ENCODE measurements at regions not wholly inside any gene's neighbourhood (a gene's known extent, or its start where the extent isn't known, plus 50 kb on each side); places are given as distances from the start of the nearest gene placed in this dataset.
A peak's percentile ranks its signal among the peaks of the same experiment; 100 is the strongest.

GRCh38 chr1:25031966-25032667, 102.0 kb upstream of the RUNX3 start:
- H3K9me3 ChIP-seq (ENCODE audit: control insufficient read depth in 2 of 3, insufficient read depth in 1 of 3, low read length in 3 of 3), result no peaks in the 10 kb centered on the region
- DNase-seq (peak in 2 of 5 donors; percentile 26 to 45), FAIRE-seq (no peak)
- intact Hi-C loops (cut with DNase I), result no loop called here
- no peaks in the 10 kb centered on the region for H3K27me3 ChIP-seq (ENCODE audit: control insufficient read depth, insufficient read depth, low read length)
- H3K27ac ChIP-seq (ENCODE audit: low read depth in 2 of 2, low read length in 2 of 2), result no peak overlapping the region
- H3K4me3 ChIP-seq (ENCODE audit: low read length in 3 of 3), result no peak overlapping the region
- H3K4me1 ChIP-seq (ENCODE audit: control insufficient read depth in 2 of 3, insufficient read depth in 2 of 3, low read depth in 1 of 3, low read length in 3 of 3), result no peaks in the 10 kb centered on the region
- H3K9ac ChIP-seq (ENCODE audit: low read length in 3 of 3), result no peak overlapping the region
- no peaks in the 10 kb centered on the region for H3K36me3 ChIP-seq (ENCODE audit: control insufficient read depth in 2 of 3, insufficient read depth in 3 of 3, low read length in 3 of 3)
- TF ChIP-seq, protein P1, sequence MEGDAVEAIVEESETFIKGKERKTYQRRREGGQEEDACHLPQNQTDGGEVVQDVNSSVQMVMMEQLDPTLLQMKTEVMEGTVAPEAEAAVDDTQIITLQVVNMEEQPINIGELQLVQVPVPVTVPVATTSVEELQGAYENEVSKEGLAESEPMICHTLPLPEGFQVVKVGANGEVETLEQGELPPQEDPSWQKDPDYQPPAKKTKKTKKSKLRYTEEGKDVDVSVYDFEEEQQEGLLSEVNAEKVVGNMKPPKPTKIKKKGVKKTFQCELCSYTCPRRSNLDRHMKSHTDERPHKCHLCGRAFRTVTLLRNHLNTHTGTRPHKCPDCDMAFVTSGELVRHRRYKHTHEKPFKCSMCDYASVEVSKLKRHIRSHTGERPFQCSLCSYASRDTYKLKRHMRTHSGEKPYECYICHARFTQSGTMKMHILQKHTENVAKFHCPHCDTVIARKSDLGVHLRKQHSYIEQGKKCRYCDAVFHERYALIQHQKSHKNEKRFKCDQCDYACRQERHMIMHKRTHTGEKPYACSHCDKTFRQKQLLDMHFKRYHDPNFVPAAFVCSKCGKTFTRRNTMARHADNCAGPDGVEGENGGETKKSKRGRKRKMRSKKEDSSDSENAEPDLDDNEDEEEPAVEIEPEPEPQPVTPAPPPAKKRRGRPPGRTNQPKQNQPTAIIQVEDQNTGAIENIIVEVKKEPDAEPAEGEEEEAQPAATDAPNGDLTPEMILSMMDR (IDR thresholded peaks at IDR 0.05; ENCODE audit: borderline replicate concordance, extremely low read depth, insufficient read depth), result no peak

GRCh38 chr1:25031601-25031965, 101.5 kb upstream of the RUNX3 start:
- intact Hi-C loops (cut with DNase I), result no loop called here
- H3K27ac ChIP-seq (ENCODE audit: low read depth in 2 of 2, low read length in 2 of 2), result no peak overlapping the region

DNA sequence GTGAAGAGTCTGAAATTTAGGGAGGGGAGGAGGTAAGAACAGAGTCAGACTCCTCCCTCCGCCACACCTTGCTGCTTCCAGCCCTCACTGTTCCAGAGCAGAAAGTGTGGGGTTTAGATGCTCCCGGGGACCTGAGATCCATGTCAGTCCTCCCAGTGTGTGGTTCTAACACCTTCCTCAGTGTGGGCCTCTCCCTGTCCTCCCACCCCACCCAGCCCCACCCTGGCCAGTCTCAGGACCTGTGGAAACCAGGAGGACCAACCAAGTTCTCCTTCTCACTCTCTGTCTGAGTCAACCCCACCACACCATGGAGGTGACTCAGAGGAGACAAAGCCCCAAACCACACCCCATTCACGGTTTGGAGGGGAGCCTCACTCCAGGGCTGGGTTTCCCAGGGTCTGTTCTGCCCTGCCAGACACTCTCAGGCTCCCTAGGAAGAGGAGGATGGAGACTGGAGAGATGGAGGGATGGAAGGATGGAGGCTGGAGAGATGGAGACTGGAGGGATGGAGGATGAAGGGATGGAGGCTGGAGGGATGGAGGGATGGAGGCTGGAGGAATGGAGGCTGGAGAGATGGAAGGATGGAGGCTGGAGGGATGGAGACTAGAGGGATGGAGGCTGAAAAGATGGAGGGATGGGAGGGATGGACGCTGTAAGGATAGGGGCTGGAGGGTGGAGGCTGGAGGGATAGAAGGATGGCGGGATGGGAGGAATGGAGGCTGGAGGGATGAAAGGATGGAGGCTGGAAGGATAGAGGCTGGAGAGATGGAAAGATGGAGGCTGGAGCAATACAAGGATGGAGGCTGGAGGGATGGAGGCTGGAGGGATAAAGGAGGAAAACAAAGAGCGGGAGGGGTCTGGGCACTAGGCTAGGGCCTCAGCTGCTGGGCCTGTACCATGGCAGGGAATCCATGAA, 100.9 kb upstream of the RUNX3 start:
- FAIRE-seq (no peak), DNase-seq (peak in 1 of 5 donors; percentile 44)
- Histone ChIP-seq H3K9ac (ENCODE audit: low read length in 3 of 3) (no peak overlapping the region), H3K27ac (ENCODE audit: low read depth in 2 of 2, low read length in 2 of 2) (no peak overlapping the region), H3K36me3 (ENCODE audit: control insufficient read depth in 2 of 3, insufficient read depth in 3 of 3, low read length in 3 of 3) (no peaks in the 10 kb centered on the region), H3K4me1 (ENCODE audit: control insufficient read depth in 2 of 3, insufficient read depth in 2 of 3, low read depth in 1 of 3, low read length in 3 of 3) (no peaks in the 10 kb centered on the region), H3K4me3 (ENCODE audit: low read length in 3 of 3) (no peak overlapping the region), H3K9me3 (ENCODE audit: control insufficient read depth in 2 of 3, insufficient read depth in 1 of 3, low read length in 3 of 3) (no peaks in the 10 kb centered on the region), H3K27me3 (ENCODE audit: control insufficient read depth, insufficient read depth, low read length) (no peaks in the 10 kb centered on the region)
- intact Hi-C loops (cut with DNase I), result no loop called here
- TF ChIP-seq, protein P1 (IDR thresholded peaks at IDR 0.05; ENCODE audit: borderline replicate concordance, extremely low read depth, insufficient read depth), result no peak

More at GRCh38 chr1:25031601-25031965, 101.5 kb upstream of the RUNX3 start:
- Histone ChIP-seq H3K4me3 (ENCODE audit: low read length in 3 of 3) (no peak overlapping the region), H3K36me3 (ENCODE audit: control insufficient read depth in 2 of 3, insufficient read depth in 3 of 3, low read length in 3 of 3) (no peaks in the 10 kb centered on the region), H3K9ac (ENCODE audit: low read length in 3 of 3) (no peak overlapping the region), H3K4me1 (ENCODE audit: control insufficient read depth in 2 of 3, insufficient read depth in 2 of 3, low read depth in 1 of 3, low read length in 3 of 3) (no peaks in the 10 kb centered on the region), H3K27me3 (ENCODE audit: control insufficient read depth, insufficient read depth, low read length) (no peaks in the 10 kb centered on the region), H3K9me3 (ENCODE audit: control insufficient read depth in 2 of 3, insufficient read depth in 1 of 3, low read length in 3 of 3) (no peaks in the 10 kb centered on the region)
- DNase-seq (peak in 1 of 5 donors; percentile 35), FAIRE-seq (no peak)
- TF ChIP-seq, protein P1 (IDR thresholded peaks at IDR 0.05; ENCODE audit: borderline replicate concordance, extremely low read depth, insufficient read depth), result no peak
